AG09319 (cell line): ENCODE measurements at regions not wholly inside any gene's neighbourhood (a gene's known extent, or its start where the extent isn't known, plus 50 kb on each side); places are given as distances from the start of the nearest gene placed in this dataset.

ENCODE experiments used
- DNase-seq: peaks from one replicate; pipeline ENCODE4 v3.0.0-alpha.2; 2010; ENCODE audit warnings: low read depth; ENCODE audit errors: extremely low read depth
- CTCF ChIP-seq: IDR thresholded peaks from 2 replicates; pipeline ENCODE4 v1.5.1; 2011; ENCODE audit warnings: low read depth, mild to moderate bottlenecking, inconsistent platforms, low read length, moderate library complexity

DNA sequence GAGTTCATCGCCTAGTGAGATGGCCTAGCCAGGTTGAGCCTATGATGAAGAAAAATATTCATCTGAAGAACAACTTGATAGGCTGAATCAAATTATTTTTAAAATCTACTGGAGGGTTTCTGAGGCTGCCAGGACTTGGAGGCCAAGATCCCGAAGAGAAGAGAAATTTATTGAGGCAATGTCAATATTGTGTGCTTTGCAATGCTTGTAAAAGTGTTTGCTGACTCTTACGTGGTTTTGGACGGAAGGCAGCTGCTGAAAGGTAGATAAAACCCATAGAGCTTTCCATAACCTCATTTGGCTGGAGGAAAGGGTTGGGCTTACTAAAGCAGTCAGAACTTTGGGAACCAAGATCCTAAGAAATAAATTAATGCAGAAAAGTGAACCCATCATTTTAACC is 361.0 kb upstream of the IL12A start:
- no peak for DNase-seq
- no peak for TF ChIP-seq CTCF

GRCh38 chr3:159629329-159630084 is 359.1 kb upstream of the IL12A start:
- no peak for DNase-seq
- no peak for TF ChIP-seq CTCF

GRCh38 chr3:159631226-159631625 is 357.4 kb upstream of the IL12A start:
- no peak for DNase-seq
- no peak for TF ChIP-seq CTCF

DNA sequence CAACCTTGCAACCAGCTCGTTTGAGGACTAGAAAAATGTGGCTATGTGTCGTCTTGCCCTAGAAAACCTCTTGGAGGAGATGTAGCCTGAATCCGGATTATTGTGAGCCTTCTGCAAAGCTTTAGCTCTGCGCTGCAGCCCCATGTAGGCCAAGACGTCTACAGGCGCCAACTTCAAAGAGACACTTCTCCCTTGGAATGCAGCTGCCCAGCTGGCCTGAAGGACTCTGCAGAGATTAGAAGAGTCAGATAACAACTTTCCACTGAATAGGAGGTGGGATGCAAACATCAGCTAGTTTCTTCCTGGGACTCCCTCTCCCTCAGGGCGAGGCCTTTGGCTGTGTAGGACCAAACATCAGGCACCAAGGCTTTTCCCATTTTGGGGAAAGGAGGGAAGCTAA is 356.5 kb upstream of the IL12A start:
- DNase-seq: no peak
- no peak for TF ChIP-seq CTCF

DNA sequence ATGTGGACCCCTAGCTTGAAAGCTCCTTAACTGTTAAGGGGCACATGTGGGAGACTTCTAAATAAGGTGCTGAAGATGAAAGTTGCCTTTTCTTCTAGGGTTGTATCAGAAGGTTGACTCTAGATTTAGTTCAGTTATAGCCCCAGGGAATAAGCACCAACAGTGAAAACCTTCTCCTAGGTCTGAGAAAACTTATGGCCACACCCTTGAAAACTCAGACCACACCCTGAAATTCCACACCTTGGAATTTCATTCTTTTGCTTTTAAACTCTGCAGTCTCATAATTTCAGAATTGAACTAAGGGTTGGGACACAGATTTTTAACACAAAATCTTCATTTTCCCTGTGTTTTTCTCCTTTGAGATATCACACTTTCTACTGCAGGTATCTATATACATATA is 355.8 kb upstream of the IL12A start:
- DNase-seq: no peak
- TF ChIP-seq CTCF: no peak

- TF ChIP-seq CTCF: no peak
- DNase-seq: peak; percentile 32
Observed at GRCh38 chr3:159634483-159634882, 354.2 kb upstream of the IL12A start.

DNA sequence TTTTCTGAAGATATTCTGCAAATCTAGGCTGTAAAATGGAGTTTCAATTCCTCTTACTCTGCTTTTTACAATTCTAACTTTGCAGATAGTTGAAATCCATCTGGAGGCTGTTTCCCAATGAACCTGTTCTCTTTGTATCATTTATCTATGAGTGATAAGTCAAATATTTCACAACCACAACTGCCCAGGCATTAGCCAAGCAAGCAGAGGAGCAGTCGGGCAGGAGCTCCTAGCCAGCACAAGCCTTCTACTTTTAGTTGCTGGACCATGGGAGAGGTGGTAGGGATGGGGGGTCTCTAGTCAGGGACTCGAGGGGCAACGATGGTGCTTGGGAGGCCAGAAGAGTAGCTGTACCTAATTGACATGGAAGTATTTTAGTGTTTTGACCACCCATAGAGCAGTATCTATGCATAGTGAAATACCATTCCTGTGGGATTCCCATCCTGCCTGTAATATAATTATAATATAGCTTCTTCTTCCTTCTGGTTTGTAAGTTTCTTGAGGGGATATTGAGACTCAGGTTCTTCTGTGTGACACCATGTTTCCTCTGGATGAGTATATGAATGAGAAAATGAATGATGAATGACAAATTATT is 353.5 kb upstream of the IL12A start:
- DNase-seq: no peak
- TF ChIP-seq CTCF: no peak
